A549 (cell line): ENCODE measurements at regions not wholly inside any gene's neighbourhood (a gene's known extent, or its start where the extent isn't known, plus 50 kb on each side); places are given as distances from the start of the nearest gene placed in this dataset.

Source experiments
- ATAC-seq, 2 experiments: fragments of 200-7000 bp in 1 of 2; fragments of >200 bp in 1 of 2; cut with Nextera tagmentation in 1 of 2; cut with Tn5 transposase in 1 of 2; 3 replicates each; pipeline versions ENCODE4 v1.8.0 to v1.9.1; 2018 to 2020; ENCODE audit warnings: mild to moderate bottlenecking in 1 of 2, moderate library complexity in 1 of 2
- CTCF ChIA-PET: fragments of 300-600 bp; sonication (Branson Sonifier 250); formaldehyde crosslinking; extraction: SDS; loops from one replicate; lab custom pipeline; 2021; ENCODE audit warnings: antibody characterized with exemption, inconsistent platforms; lab: Yijun Ruan, JAX
- POLR2A ChIA-PET: fragments of 350-600 bp; formaldehyde crosslinking; extraction: SDS; loops from one replicate; lab custom pipeline; 2021; ENCODE audit warnings: antibody characterized with exemption, inconsistent platforms; lab: Yijun Ruan, JAX
- DNase-seq, 2 experiments: peaks; one replicate each; pipeline versions ENCODE4 v3.0.0 to v3.0.0-alpha.2; 2011 to 2016; ENCODE audit warnings: low read depth in 1 of 2, low spot score in 1 of 2
- FAIRE-seq: peaks from 2 replicates; lab custom pipeline; 2011; peaks lifted over from hg19 to GRCh38; lab: Jason Lieb, UNC
- H3K27ac ChIP-seq, 2 experiments: fragments of >200 bp; sonication (Bioruptor Twin); formaldehyde crosslinking; 3 replicates each; pipeline ENCODE4 v1.5.1; 2016 to 2017
- H3K4me1 ChIP-seq: fragments of >200 bp; sonication (Bioruptor Twin); formaldehyde crosslinking; 3 replicates; pipeline ENCODE4 v1.6.1; 2016
- H3K4me2 ChIP-seq: fragments of >200 bp; sonication (Bioruptor Twin); formaldehyde crosslinking; 3 replicates; pipeline ENCODE4 v1.6.1; 2016
- H3K4me3 ChIP-seq: fragments of >200 bp; sonication (Bioruptor Twin); formaldehyde crosslinking; 3 replicates; pipeline ENCODE4 v1.5.1; 2016
- H3K9me3 ChIP-seq: fragments of >200 bp; sonication (Bioruptor Twin); formaldehyde crosslinking; 3 replicates; pipeline ENCODE4 v1.6.1; 2016
- CBX8 ChIP-seq: fragments of 200-600 bp; sonication (generic); IDR thresholded peaks from 2 replicates; pipeline ENCODE4 v1.6.1; 2016
- CEBPB ChIP-seq, 2 experiments: fragments of >200 bp in 1 of 2; sonication (Bioruptor Twin) in 1 of 2; formaldehyde crosslinking in 1 of 2; IDR thresholded peaks; 2 replicates each; pipeline ENCODE4 v1.6.1; 2012 to 2016
- CHD2 ChIP-seq: fragments of 150-350 bp; IDR thresholded peaks from 2 replicates; pipeline ENCODE4 v1.6.1; 2014; ENCODE audit warnings: low read length; ENCODE audit not compliant: partially characterized antibody
- ELK1 ChIP-seq: fragments of 150-350 bp; IDR thresholded peaks from 2 replicates; pipeline ENCODE4 v1.6.1; 2014; ENCODE audit warnings: low read depth, mild to moderate bottlenecking, low read length
- EP300 ChIP-seq, 2 experiments: fragments of >200 bp; sonication (Bioruptor Twin); formaldehyde crosslinking; IDR thresholded peaks; 2 replicates in 1 of 2; 3 replicates in 1 of 2; pipeline ENCODE4 v1.6.1; 2016 to 2017
- ESRRA ChIP-seq: fragments of 150-350 bp; IDR thresholded peaks from 2 replicates; pipeline ENCODE4 v1.6.1; 2014; ENCODE audit warnings: mild to moderate bottlenecking, low read length, borderline replicate concordance
- FOSL2 ChIP-seq, 2 experiments: fragments of 450-650 bp in 1 of 2; fragments of >200 bp in 1 of 2; sonication (Bioruptor Twin) in 1 of 2; formaldehyde crosslinking; IDR thresholded peaks; 2 replicates each; pipeline versions ENCODE4 v1.5.0 to v1.6.1; 2016 to 2020; ENCODE audit warnings: mild to moderate bottlenecking in 1 of 2, moderate library complexity in 1 of 2
- FOXS1 ChIP-seq: fragments of 250-450 bp; sonication (Bioruptor Pico); IDR thresholded peaks from 2 replicates; pipeline ENCODE4 v1.5.0; 2020; ENCODE audit warnings: mild to moderate bottlenecking, moderate library complexity
- HES2 ChIP-seq: fragments of >200 bp; sonication (Bioruptor Twin); formaldehyde crosslinking; IDR thresholded peaks from 2 replicates; pipeline ENCODE4 v1.6.1; 2016
- HOXB13 ChIP-seq: fragments of 250-450 bp; sonication (Bioruptor Pico); IDR thresholded peaks from 2 replicates; pipeline ENCODE4 v1.5.0; 2020; ENCODE audit warnings: low read depth, mild to moderate bottlenecking, moderate library complexity
- JUN ChIP-seq, 2 experiments: fragments of >200 bp; sonication (Bioruptor Twin); formaldehyde crosslinking; IDR thresholded peaks; 2 replicates in 1 of 2; 3 replicates in 1 of 2; pipeline ENCODE4 v1.6.1; 2016 to 2017
- MAX ChIP-seq: IDR thresholded peaks from 2 replicates; pipeline ENCODE4 v1.6.1; 2012
- NFE2L2 ChIP-seq: fragments of 150-350 bp; conservative IDR thresholded peaks from 2 replicates; pipeline ENCODE4 v1.6.1; 2014; ENCODE audit warnings: low read length
- NPAS2 ChIP-seq: fragments of 250-450 bp; sonication (Bioruptor Pico); IDR thresholded peaks from 2 replicates; pipeline ENCODE4 v1.8.0; 2022; ENCODE audit warnings: mild to moderate bottlenecking, moderate library complexity, borderline replicate concordance
- POLR2A ChIP-seq: IDR thresholded peaks from 2 replicates; pipeline ENCODE4 v1.6.1; 2012; ENCODE audit warnings: mild to moderate bottlenecking, low read length
- POLR2AphosphoS2 ChIP-seq: conservative IDR thresholded peaks from 2 replicates; pipeline ENCODE4 v1.6.1; 2012; ENCODE audit warnings: low read length, improper control_type of control experiment, inconsistent platforms
- RCOR1 ChIP-seq: fragments of 150-350 bp; IDR thresholded peaks from 2 replicates; pipeline ENCODE4 v1.6.1; 2014; ENCODE audit warnings: antibody characterized with exemption, low read length, low read depth
- REST ChIP-seq: fragments of 200-600 bp; sonication (generic); IDR thresholded peaks from 2 replicates; pipeline ENCODE4 v1.6.1; 2016; ENCODE audit warnings: antibody characterized with exemption, mild to moderate bottlenecking, moderate library complexity
- RFX5 ChIP-seq: fragments of 450-650 bp; IDR thresholded peaks from 2 replicates; pipeline ENCODE4 v1.7.1; 2014; ENCODE audit warnings: antibody characterized with exemption, mild to moderate bottlenecking, moderate library complexity
- SMC3 ChIP-seq: fragments of >200 bp; sonication (Bioruptor Twin); formaldehyde crosslinking; IDR thresholded peaks from 3 replicates; pipeline ENCODE4 v1.6.1; 2018; ENCODE audit warnings: inconsistent platforms
- TFCP2L1 ChIP-seq: fragments of 250-450 bp; sonication (Bioruptor Pico); IDR thresholded peaks from 2 replicates; pipeline ENCODE4 v1.5.0; 2021; ENCODE audit warnings: mild to moderate bottlenecking
- ZC3H11A ChIP-seq: fragments of 450-650 bp; IDR thresholded peaks from 2 replicates; pipeline ENCODE4 v1.6.1; 2014; ENCODE audit warnings: antibody characterized with exemption, mild to moderate bottlenecking
- ZNF302 ChIP-seq: fragments of 250-450 bp; sonication (Bioruptor Pico); IDR thresholded peaks from 2 replicates; pipeline ENCODE4 v1.9.0; 2021; ENCODE audit warnings: inconsistent platforms, mild to moderate bottlenecking, moderate library complexity
- WGBS: methylation state at CpG from one replicate; pipeline ENCODE4 v1.1.6; 2017; ENCODE audit errors: missing lambda C conversion rate; 5-methylcytosine and 5-hydroxymethylcytosine counted together

- CTCF ChIA-PET = interaction anchor here (0.6 kb wide), 1 partner anchor 176 kb away, joined by 3 read pairs; no protein-coding TSS in a partner anchor
- Histone ChIP-seq H3K4me2 (no peak overlapping the region), H3K4me1 (no peaks in the 10 kb centered on the region), H3K9me3 (no peaks in the 10 kb centered on the region), H3K4me3 (no peak overlapping the region), H3K27ac (no peak overlapping the region)
- ATAC-seq (no peak), FAIRE-seq (no peak), DNase-seq (no peak)
- WGBS = 72% methylated on average over 9 of the region's 10 CpGs
- POLR2A ChIA-PET = no interaction called here
- no peak for TF ChIP-seq FOXS1 (CRISPR knock-in tag)
- no peak for TF ChIP-seq MAX
- TF ChIP-seq RFX5 = no peak
- TF ChIP-seq RCOR1 = no peak
- no peak for TF ChIP-seq POLR2A
- no peak for TF ChIP-seq ZNF302 (CRISPR knock-in tag)
- no peak for TF ChIP-seq FOSL2 (IDR thresholded peaks at IDR 0.05)
- TF ChIP-seq FOSL2 (CRISPR knock-in tag; IDR thresholded peaks at IDR 0.05) = no peak
- TF ChIP-seq ELK1 = no peak
Measured at GRCh38 chr22:48753381-48753730, 1074.3 kb downstream of the BRD1 start.

- Histone ChIP-seq H3K4me2 (no peak overlapping the region), H3K4me3 (no peak overlapping the region), H3K9me3 (no peaks in the 10 kb centered on the region), H3K4me1 (no peaks in the 10 kb centered on the region), H3K27ac (no peak overlapping the region)
- FAIRE-seq (no peak), DNase-seq (no peak), ATAC-seq (no peak; a peak in 1 of 6 replicates)
- 67% methylated on average over 1 of the region's 22 CpGs for WGBS
- TF ChIP-seq REST (no peak), FOXS1 (CRISPR knock-in tag) (no peak), EP300 (IDR thresholded peaks at IDR 0.05) (no peak), ESRRA (no peak), JUN (IDR thresholded peaks at IDR 0.05) (no peak), CHD2 (no peak), CEBPB (IDR thresholded peaks at IDR 0.05) (no peak), SMC3 (no peak), CBX8 (no peak), NFE2L2 (no peak), HOXB13 (no peak), POLR2AphosphoS2 (no peak), ZC3H11A (no peak), HES2 (no peak), FOSL2 (IDR thresholded peaks at IDR 0.05) (no peak), FOSL2 (CRISPR knock-in tag; IDR thresholded peaks at IDR 0.05) (no peak), MAX (no peak), TFCP2L1 (CRISPR knock-in tag) (no peak), NPAS2 (no peak)
- ChIA-PET CTCF (no interaction called here), POLR2A (no interaction called here)
Measured at GRCh38 chr22:48752451-48753380, 1075.0 kb downstream of the BRD1 start.
